ENCODE measurements at regions not wholly inside any gene's neighbourhood (a gene's known extent, or its start where the extent isn't known, plus 50 kb on each side); places are given as distances from the start of the nearest gene placed in this dataset.
"Not testable (repeated sequence)": the region's sequence is repeated elsewhere in the genome, so short reads cannot be mapped to it uniquely, and the experiment has no call there.

DNA sequence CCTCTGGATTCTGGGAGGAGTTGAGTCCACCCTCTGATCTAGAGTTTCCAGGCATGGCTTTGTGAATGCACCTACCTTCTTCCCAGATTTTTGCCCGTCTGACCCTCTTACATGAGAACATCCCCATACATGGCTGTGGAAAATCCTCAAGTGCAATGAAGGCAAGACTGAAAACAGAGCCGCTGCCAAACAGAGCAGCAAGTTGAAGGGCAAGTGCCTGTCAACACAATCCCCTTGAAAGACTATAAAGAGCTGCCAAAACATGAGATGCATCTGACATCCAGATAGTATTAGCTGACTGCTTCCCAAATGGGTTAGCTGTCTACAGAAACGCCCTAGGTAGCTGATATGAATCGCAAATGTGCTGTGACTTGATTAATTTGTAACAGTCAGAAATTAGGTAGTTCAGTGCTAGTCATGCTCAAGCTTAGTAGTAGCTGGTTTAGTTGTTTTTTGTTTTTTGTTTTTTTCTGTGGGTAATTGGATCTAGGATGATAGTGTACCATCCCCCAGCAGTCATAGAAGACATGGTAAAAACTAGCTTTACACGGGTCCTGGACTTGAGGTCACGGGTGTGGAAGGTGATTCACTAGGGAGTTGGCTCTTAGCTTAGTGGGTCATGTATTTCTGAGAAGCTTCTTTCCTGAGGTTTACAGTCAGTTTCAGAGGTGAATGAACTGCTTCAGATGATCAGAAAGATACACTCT is 302.8 kb upstream of the PLGLB1 start:
- TF ChIP-seq, protein P1, sequence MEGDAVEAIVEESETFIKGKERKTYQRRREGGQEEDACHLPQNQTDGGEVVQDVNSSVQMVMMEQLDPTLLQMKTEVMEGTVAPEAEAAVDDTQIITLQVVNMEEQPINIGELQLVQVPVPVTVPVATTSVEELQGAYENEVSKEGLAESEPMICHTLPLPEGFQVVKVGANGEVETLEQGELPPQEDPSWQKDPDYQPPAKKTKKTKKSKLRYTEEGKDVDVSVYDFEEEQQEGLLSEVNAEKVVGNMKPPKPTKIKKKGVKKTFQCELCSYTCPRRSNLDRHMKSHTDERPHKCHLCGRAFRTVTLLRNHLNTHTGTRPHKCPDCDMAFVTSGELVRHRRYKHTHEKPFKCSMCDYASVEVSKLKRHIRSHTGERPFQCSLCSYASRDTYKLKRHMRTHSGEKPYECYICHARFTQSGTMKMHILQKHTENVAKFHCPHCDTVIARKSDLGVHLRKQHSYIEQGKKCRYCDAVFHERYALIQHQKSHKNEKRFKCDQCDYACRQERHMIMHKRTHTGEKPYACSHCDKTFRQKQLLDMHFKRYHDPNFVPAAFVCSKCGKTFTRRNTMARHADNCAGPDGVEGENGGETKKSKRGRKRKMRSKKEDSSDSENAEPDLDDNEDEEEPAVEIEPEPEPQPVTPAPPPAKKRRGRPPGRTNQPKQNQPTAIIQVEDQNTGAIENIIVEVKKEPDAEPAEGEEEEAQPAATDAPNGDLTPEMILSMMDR (conservative IDR thresholded peaks at IDR 0.05; ENCODE audit: low read depth, low read length) = not testable (repeated sequence)
- TF ChIP-seq EZH2phosphoT487 (IDR thresholded peaks at IDR 0.05; ENCODE audit: borderline replicate concordance, low read length) = not testable (repeated sequence)

All from PC-3 (cell line).